ENCODE measurements at regions not wholly inside any gene's neighbourhood (a gene's known extent, or its start where the extent isn't known, plus 50 kb on each side); places are given as distances from the start of the nearest gene placed in this dataset.

GRCh38 chr1:83766241-83766691, 232.7 kb downstream of the TTLL7 start:
- Histone ChIP-seq H3K27me3 (replicated peaks; ENCODE audit: insufficient read depth, low read depth, low read length, poor library complexity) (peaks cover 59% of the 10 kb centered on the region), H3K4me1 (ENCODE audit: insufficient read depth, low read length, poor library complexity, severe bottlenecking) (peaks cover 22% of the 10 kb centered on the region), H3K27ac (ENCODE audit: low read depth, low read length, poor library complexity, severe bottlenecking) (no peak overlapping the region), H3K36me3 (ENCODE audit: insufficient read depth, low read length, poor library complexity, severe bottlenecking) (no peaks in the 10 kb centered on the region), H3K9me3 (ENCODE audit: low read depth, low read length, poor library complexity, severe bottlenecking) (no peaks in the 10 kb centered on the region), H3K4me3 (ENCODE audit: low read depth, low read length, poor library complexity, severe bottlenecking) (no peak overlapping the region)
- ChIA-PET CTCF (no interaction called here), POLR2A (ENCODE audit: low non-redundant PET) (no interaction called here)
- no peak for DNase-seq (ENCODE audit: low spot score)
- intact Hi-C loops (cut with micrococcal nuclease; ENCODE audit: unreplicated experiment): no loop called here
- TF ChIP-seq CTCF (conservative IDR thresholded peaks at IDR 0.05; ENCODE audit: low read depth, low read length) (no peak), EZH2 (IDR thresholded peaks at IDR 0.05; ENCODE audit: borderline replicate concordance, low read depth, low read length, poor library complexity, severe bottlenecking) (no peak)
- BruUV-seq (replicated peaks): no TSS peak

GRCh38 chr1:83765125-83765524, 233.8 kb downstream of the TTLL7 start:
- ChIA-PET POLR2A (ENCODE audit: low non-redundant PET) (no interaction called here), CTCF (no interaction called here)
- Histone ChIP-seq H3K27me3 (replicated peaks; ENCODE audit: insufficient read depth, low read depth, low read length, poor library complexity) (peaks cover 69% of the 10 kb centered on the region), H3K36me3 (ENCODE audit: insufficient read depth, low read length, poor library complexity, severe bottlenecking) (no peaks in the 10 kb centered on the region), H3K9me3 (ENCODE audit: low read depth, low read length, poor library complexity, severe bottlenecking) (no peaks in the 10 kb centered on the region), H3K27ac (ENCODE audit: low read depth, low read length, poor library complexity, severe bottlenecking) (no peak overlapping the region), H3K4me3 (ENCODE audit: low read depth, low read length, poor library complexity, severe bottlenecking) (no peak overlapping the region), H3K4me1 (ENCODE audit: insufficient read depth, low read length, poor library complexity, severe bottlenecking) (peaks cover 22% of the 10 kb centered on the region)
- DNase-seq (ENCODE audit: low spot score): no peak
- BruUV-seq (replicated peaks): no TSS peak
- no peak for TF ChIP-seq EZH2 (IDR thresholded peaks at IDR 0.05; ENCODE audit: borderline replicate concordance, low read depth, low read length, poor library complexity, severe bottlenecking)
- TF ChIP-seq CTCF (conservative IDR thresholded peaks at IDR 0.05; ENCODE audit: low read depth, low read length): no peak
- intact Hi-C loops (cut with micrococcal nuclease; ENCODE audit: unreplicated experiment): no loop called here

DNA sequence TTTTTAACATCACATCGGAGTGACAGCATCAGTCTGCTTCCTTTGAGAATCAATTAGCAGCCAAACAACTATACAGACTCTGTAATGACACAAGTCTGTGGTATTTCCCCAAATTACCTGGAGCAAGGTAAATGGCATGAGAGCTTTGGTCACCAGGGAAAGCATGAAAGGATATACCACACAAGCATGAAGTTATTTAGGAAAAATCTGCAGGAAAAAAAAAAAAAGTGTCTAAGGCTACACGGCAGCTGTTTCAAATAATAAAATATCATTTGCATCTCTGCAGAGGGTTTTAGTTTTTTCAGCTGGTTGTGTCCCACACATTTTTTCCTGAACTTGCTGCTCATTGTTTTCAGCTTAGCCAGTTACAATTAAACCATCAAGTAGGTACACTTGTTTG, 234.7 kb downstream of the TTLL7 start:
- Histone ChIP-seq H3K4me1 (ENCODE audit: insufficient read depth, low read length, poor library complexity, severe bottlenecking) (peaks cover 14% of the 10 kb centered on the region), H3K4me3 (ENCODE audit: low read depth, low read length, poor library complexity, severe bottlenecking) (no peak overlapping the region), H3K9me3 (ENCODE audit: low read depth, low read length, poor library complexity, severe bottlenecking) (no peaks in the 10 kb centered on the region), H3K27ac (ENCODE audit: low read depth, low read length, poor library complexity, severe bottlenecking) (no peak overlapping the region), H3K36me3 (ENCODE audit: insufficient read depth, low read length, poor library complexity, severe bottlenecking) (no peaks in the 10 kb centered on the region), H3K27me3 (replicated peaks; ENCODE audit: insufficient read depth, low read depth, low read length, poor library complexity) (peaks cover 74% of the 10 kb centered on the region)
- DNase-seq (ENCODE audit: low spot score): no peak
- TF ChIP-seq EZH2 (IDR thresholded peaks at IDR 0.05; ENCODE audit: borderline replicate concordance, low read depth, low read length, poor library complexity, severe bottlenecking): no peak
- no peak for TF ChIP-seq CTCF (conservative IDR thresholded peaks at IDR 0.05; ENCODE audit: low read depth, low read length)
- POLR2A ChIA-PET (ENCODE audit: low non-redundant PET): no interaction called here
- BruUV-seq (replicated peaks): no TSS peak
- intact Hi-C loops (cut with micrococcal nuclease; ENCODE audit: unreplicated experiment): no loop called here
- CTCF ChIA-PET: no interaction called here

Data from A673 (cell line).